Gastrocnemius medialis (tissue), 4 donors: ENCODE measurements at regions not wholly inside any gene's neighbourhood (a gene's known extent, or its start where the extent isn't known, plus 50 kb on each side); places are given as distances from the start of the nearest gene placed in this dataset.
"Not testable (repeated sequence)": the region's sequence is repeated elsewhere in the genome, so short reads cannot be mapped to it uniquely, and the experiment has no call there.

Source experiments
- ATAC-seq, 2 donors: fragments of 150-250 bp; one replicate each; pipeline ENCODE4 v1.9.1; 2016
- DNase-seq, 2 donors: peaks; one replicate each; pipeline ENCODE4 v3.0.0-alpha.2; 2019
- H3K27ac ChIP-seq, 4 donors: fragments of 200-600 bp; sonication (generic); 1 replicate in 1 of 4; 2 replicates in 3 of 4; pipeline ENCODE4 v1.5.1; 2016 to 2018; ENCODE audit warnings: mild to moderate bottlenecking in 2 of 4, moderate library complexity in 1 of 4
- H3K27me3 ChIP-seq, 3 donors: fragments of 200-600 bp; sonication (generic) in 2 of 3; 1 replicate in 1 of 3; 2 replicates in 2 of 3; pipeline versions ENCODE4 v1.5.1 to v1.6.0; 2016 to 2019; ENCODE audit warnings: mild to moderate bottlenecking in 1 of 3, moderate library complexity in 1 of 3
- H3K36me3 ChIP-seq, 2 donors: fragments of 200-600 bp; sonication (generic) in 1 of 2; one replicate each; pipeline ENCODE4 v1.5.1; 2017 to 2018
- H3K4me1 ChIP-seq, 2 donors: fragments of 200-600 bp; sonication (generic) in 1 of 2; one replicate each; pipeline ENCODE4 v1.5.1; 2016 to 2017; ENCODE audit warnings: mild to moderate bottlenecking in 2 of 2
- H3K4me3 ChIP-seq, 4 donors: fragments of 200-600 bp; sonication (generic) in 3 of 4; 1 replicate in 1 of 4; 2 replicates in 3 of 4; pipeline ENCODE4 v1.5.1; 2016 to 2019; ENCODE audit warnings: mild to moderate bottlenecking in 2 of 4
- H3K9me3 ChIP-seq, 3 donors: fragments of 200-600 bp; sonication (generic) in 2 of 3; 1 replicate in 1 of 3; 2 replicates in 2 of 3; pipeline ENCODE4 v1.5.1; 2016 to 2019
- POLR2A ChIP-seq, 2 donors: fragments of 450-650 bp; IDR thresholded peaks; one replicate each; pipeline ENCODE4 v1.6.1; 2017; ENCODE audit warnings: antibody characterized with exemption in 2 of 2, mild to moderate bottlenecking in 2 of 2, moderate library complexity in 2 of 2
- in situ Hi-C, 4 donors: fragments of 200-750 bp; cut with MboI; loops; one replicate each; pipeline versions ENCODE4 v1.15.0 to v1.8.0; 2017; ENCODE audit warnings: low sequenced_read_pairs in 4 of 4
- intact Hi-C: fragments of 100-400 bp; cut with DNase I; formaldehyde crosslinking; loops from one replicate; pipeline ENCODE4 v1.15.1; 2023; ENCODE audit warnings: low total_unique reads
- TF ChIP-seq, protein P1 (sequence below), 5 experiments: fragments of 450-650 bp in 3 of 5; fragments of 200-600 bp in 2 of 5; sonication (generic) in 2 of 5; IDR thresholded peaks in 4 of 5; conservative IDR thresholded peaks in 1 of 5; 1 replicate in 4 of 5; 2 replicates in 1 of 5; pipeline ENCODE4 v1.5.1; 2016 to 2019; ENCODE audit warnings: antibody characterized with exemption in 5 of 5, mild to moderate bottlenecking in 3 of 5, moderate library complexity in 3 of 5

DNA sequence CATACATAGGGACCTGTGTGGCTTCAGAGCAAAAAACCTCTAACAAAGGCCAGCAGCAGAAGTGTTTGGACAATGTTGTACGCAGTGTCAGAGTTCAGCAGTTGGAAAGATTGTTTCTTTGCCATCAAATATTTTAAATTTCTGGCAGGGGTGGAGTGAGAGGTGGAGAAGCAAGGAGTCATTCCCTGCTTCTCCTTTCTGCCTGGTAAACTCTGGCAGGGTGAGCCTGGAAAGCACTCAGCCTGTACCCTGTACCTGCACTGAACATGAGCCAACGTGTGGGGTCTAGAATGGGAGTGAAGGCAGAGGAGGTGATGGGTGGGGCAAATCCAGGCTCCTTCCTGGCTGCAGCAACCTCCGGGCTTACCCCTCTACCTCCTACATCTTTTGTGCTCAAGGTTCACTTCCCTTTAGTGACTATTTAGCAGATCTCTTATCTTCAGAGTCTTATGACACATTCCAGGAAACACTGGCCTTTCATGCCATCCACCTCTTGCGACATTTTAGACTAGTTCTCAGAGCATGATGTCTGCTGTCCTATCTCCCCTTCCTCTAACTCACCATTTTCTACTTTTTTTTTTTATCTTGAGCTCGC is 445.0 kb upstream of the PIK3R1 start:
- H3K27me3 ChIP-seq = no peaks in the 10 kb centered on the region
- TF ChIP-seq, protein P1, sequence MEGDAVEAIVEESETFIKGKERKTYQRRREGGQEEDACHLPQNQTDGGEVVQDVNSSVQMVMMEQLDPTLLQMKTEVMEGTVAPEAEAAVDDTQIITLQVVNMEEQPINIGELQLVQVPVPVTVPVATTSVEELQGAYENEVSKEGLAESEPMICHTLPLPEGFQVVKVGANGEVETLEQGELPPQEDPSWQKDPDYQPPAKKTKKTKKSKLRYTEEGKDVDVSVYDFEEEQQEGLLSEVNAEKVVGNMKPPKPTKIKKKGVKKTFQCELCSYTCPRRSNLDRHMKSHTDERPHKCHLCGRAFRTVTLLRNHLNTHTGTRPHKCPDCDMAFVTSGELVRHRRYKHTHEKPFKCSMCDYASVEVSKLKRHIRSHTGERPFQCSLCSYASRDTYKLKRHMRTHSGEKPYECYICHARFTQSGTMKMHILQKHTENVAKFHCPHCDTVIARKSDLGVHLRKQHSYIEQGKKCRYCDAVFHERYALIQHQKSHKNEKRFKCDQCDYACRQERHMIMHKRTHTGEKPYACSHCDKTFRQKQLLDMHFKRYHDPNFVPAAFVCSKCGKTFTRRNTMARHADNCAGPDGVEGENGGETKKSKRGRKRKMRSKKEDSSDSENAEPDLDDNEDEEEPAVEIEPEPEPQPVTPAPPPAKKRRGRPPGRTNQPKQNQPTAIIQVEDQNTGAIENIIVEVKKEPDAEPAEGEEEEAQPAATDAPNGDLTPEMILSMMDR (IDR thresholded peaks at IDR 0.05 in 4 of 5, conservative IDR thresholded peaks at IDR 0.05 in 1 of 5) = no peak
- no peak for TF ChIP-seq POLR2A (IDR thresholded peaks at IDR 0.05)
- DNase-seq (no peak), ATAC-seq (no peak)
- H3K36me3 ChIP-seq = no peaks in the 10 kb centered on the region
- peaks cover 30 to 32% of the 10 kb centered on the region in 2 donors for H3K4me1 ChIP-seq
- peak overlapping the region; percentile 74 to 82 (median 78) for H3K27ac ChIP-seq
- no peaks in the 10 kb centered on the region for H3K9me3 ChIP-seq
- in situ Hi-C loops = no loop called here
- intact Hi-C loops = loop anchor here (5.0 kb wide), 2 partner anchors 278 to 293 kb away; no protein-coding TSS in a partner anchor
- no peak overlapping the region for H3K4me3 ChIP-seq

DNA sequence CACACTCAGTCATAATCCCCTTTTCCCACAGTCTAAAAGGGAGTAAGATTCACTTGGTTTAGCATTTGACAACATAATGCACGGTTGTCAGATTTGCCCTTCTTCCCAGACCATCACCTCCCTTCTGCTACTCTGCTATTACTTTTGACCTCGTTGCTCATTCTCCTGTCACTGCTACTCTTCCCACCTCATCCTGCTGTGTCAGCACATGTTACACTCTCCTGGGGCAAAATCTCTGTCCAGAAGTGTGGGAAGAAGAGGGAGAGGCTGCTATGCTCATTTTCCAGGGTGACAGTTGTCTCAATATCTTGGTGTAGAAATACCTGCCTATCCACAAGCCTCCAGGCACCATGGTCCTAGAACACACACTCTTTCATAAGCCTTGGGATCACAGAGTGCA is 449.9 kb upstream of the PIK3R1 start:
- H3K9me3 ChIP-seq = no peaks in the 10 kb centered on the region
- DNase-seq = no peak
- TF ChIP-seq, protein P1 (IDR thresholded peaks at IDR 0.05 in 4 of 5, conservative IDR thresholded peaks at IDR 0.05 in 1 of 5) = no peak
- no peak for TF ChIP-seq POLR2A (IDR thresholded peaks at IDR 0.05)
- no peak for ATAC-seq
- in situ Hi-C loops (no loop called here), intact Hi-C loops (loop anchor here (5.0 kb wide), 1 partner anchor 48 kb away; no protein-coding TSS in a partner anchor)
- H3K4me1 ChIP-seq = peaks cover 3 to 4% of the 10 kb centered on the region in 2 donors
- no peak overlapping the region for H3K4me3 ChIP-seq
- no peaks in the 10 kb centered on the region for H3K36me3 ChIP-seq
- H3K27me3 ChIP-seq = no peaks in the 10 kb centered on the region
- no peak overlapping the region for H3K27ac ChIP-seq

DNA sequence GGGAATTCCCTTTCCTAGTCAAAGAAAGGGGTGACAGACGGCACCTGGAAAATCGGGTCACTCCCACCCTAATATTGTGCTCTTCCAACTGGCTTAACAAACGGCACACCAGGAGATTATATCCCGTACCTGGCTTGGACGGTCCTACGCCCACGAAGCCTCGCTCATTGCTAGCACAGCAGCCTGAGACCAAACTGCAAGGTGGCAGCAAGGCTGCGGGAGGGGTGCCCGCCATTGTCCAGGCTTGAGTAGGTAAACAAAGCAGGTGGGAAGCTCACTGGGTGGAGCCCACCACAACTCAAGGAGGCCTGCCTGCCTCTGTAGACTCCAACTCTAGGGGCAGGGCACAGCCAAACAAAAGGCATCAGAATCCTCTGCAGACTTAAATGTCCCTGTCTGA is 457.8 kb upstream of the PIK3R1 start:
- H3K9me3 ChIP-seq, H3K4me1 ChIP-seq, H3K27ac ChIP-seq, ATAC-seq, H3K36me3 ChIP-seq, intact Hi-C loops, DNase-seq, H3K4me3 ChIP-seq, in situ Hi-C loops, H3K27me3 ChIP-seq: not testable (repeated sequence)

DNA sequence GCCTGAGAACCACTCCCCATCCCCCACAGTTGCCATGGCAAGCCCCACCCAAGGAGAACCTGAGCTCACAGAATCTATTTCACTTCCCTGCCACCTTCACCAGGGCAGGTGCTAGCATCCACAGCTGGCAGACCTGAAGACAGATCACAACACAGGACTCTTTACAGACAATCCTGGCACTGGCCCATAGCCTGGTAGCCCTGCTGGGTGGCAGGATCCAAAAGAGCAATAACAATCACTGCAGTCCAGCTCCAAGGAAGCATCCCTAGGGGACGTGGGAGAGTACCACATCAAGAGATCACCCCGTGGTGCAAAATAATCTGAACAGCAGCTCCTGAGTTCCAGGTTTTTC is 463.2 kb upstream of the PIK3R1 start:
- intact Hi-C loops = no loop called here
- Histone ChIP-seq H3K27ac (no peak overlapping the region), H3K4me3 (no peak overlapping the region), H3K9me3 (peaks cover 0 to 5% (median 4%) of the 10 kb centered on the region in 3 donors), H3K27me3 (no peaks in the 10 kb centered on the region), H3K4me1 (no peaks in the 10 kb centered on the region), H3K36me3 (no peaks in the 10 kb centered on the region)
- DNase-seq = no peak
- in situ Hi-C loops = no loop called here
- TF ChIP-seq, protein P1 (IDR thresholded peaks at IDR 0.05 in 4 of 5, conservative IDR thresholded peaks at IDR 0.05 in 1 of 5) = no peak
- TF ChIP-seq POLR2A (IDR thresholded peaks at IDR 0.05) = no peak
- no peak for ATAC-seq

DNA sequence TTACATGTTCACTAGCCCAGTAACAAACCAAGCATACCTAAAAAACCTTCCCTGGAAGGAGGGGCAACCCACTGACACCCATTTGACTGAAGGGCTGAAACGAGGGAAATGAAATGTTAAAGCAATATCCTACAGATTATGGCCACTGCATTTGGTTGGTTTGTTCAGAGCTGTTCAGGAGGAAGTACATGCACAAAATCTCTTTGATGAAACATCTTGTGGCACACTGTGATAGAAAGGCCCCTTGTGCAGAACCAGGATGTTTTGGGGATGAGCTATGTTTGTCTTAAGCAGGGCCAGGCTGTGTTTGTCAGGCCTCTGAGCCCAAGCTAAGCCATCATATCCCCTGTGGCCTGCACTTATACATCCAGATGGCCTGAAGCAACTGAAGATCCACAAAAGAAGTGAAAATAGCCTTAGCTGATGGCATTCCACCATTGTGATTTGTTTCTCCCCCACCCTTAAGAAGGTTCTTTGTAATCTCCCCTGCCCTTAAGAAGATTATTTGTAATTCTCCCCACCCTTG is 467.3 kb upstream of the PIK3R1 start:
- intact Hi-C loops = no loop called here

More for the DNA sequence above, 467.3 kb upstream of the PIK3R1 start:
- no peaks in the 10 kb centered on the region for H3K36me3 ChIP-seq
- no peaks in the 10 kb centered on the region for H3K4me1 ChIP-seq
- no peak overlapping the region for H3K27ac ChIP-seq
- ATAC-seq = no peak
- H3K4me3 ChIP-seq = no peak overlapping the region
- in situ Hi-C loops = no loop called here
- H3K27me3 ChIP-seq = no peaks in the 10 kb centered on the region
- H3K9me3 ChIP-seq = peaks cover 0 to 4% (median 0%) of the 10 kb centered on the region in 3 donors
- TF ChIP-seq, protein P1 (IDR thresholded peaks at IDR 0.05 in 4 of 5, conservative IDR thresholded peaks at IDR 0.05 in 1 of 5) = no peak
- TF ChIP-seq POLR2A (IDR thresholded peaks at IDR 0.05) = no peak
- DNase-seq = no peak
